GM12864 (cell line): ENCODE measurements at regions not wholly inside any gene's neighbourhood (a gene's known extent, or its start where the extent isn't known, plus 50 kb on each side); places are given as distances from the start of the nearest gene placed in this dataset.
"Not testable (repeated sequence)": the region's sequence is repeated elsewhere in the genome, so short reads cannot be mapped to it uniquely, and the experiment has no call there.

ENCODE experiments used
- DNase-seq: peaks from one replicate; pipeline ENCODE4 v3.0.0-alpha.2; 2011; ENCODE audit warnings: low read depth
- H3K4me3 ChIP-seq: 2 replicates; pipeline ENCODE4 v1.5.1; 2011; ENCODE audit warnings: mild to moderate bottlenecking, low read depth, low read length, control low read depth
- TF ChIP-seq, protein P1 (sequence below): IDR thresholded peaks from 2 replicates; pipeline ENCODE4 v1.5.1; 2011; ENCODE audit warnings: low read depth, mild to moderate bottlenecking, moderate library complexity, low read length, control low read depth, inconsistent platforms; ENCODE audit errors: missing control alignments

- H3K4me3 ChIP-seq: no peak overlapping the region
- TF ChIP-seq, protein P1, sequence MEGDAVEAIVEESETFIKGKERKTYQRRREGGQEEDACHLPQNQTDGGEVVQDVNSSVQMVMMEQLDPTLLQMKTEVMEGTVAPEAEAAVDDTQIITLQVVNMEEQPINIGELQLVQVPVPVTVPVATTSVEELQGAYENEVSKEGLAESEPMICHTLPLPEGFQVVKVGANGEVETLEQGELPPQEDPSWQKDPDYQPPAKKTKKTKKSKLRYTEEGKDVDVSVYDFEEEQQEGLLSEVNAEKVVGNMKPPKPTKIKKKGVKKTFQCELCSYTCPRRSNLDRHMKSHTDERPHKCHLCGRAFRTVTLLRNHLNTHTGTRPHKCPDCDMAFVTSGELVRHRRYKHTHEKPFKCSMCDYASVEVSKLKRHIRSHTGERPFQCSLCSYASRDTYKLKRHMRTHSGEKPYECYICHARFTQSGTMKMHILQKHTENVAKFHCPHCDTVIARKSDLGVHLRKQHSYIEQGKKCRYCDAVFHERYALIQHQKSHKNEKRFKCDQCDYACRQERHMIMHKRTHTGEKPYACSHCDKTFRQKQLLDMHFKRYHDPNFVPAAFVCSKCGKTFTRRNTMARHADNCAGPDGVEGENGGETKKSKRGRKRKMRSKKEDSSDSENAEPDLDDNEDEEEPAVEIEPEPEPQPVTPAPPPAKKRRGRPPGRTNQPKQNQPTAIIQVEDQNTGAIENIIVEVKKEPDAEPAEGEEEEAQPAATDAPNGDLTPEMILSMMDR: no peak
- DNase-seq: no peak
Observed at GRCh38 chr18:40314199-40314598, 1640.8 kb upstream of the PIK3C3 start.

GRCh38 chr18:40313030-40313642 is 1641.9 kb upstream of the PIK3C3 start:
- no peak for DNase-seq
- TF ChIP-seq, protein P1: no peak
- no peak overlapping the region for H3K4me3 ChIP-seq

GRCh38 chr18:40307627-40308026 is 1647.4 kb upstream of the PIK3C3 start:
- no peak overlapping the region for H3K4me3 ChIP-seq
- TF ChIP-seq, protein P1: no peak
- DNase-seq: no peak

GRCh38 chr18:40296717-40297413 is 1658.2 kb upstream of the PIK3C3 start:
- H3K4me3 ChIP-seq: no peak overlapping the region
- no peak for DNase-seq
- TF ChIP-seq, protein P1: no peak

- H3K4me3 ChIP-seq: no peak overlapping the region
- DNase-seq: no peak
- TF ChIP-seq, protein P1: no peak
Observed at GRCh38 chr18:40292985-40293710, 1661.9 kb upstream of the PIK3C3 start.

GRCh38 chr18:40283560-40283959 is 1671.5 kb upstream of the PIK3C3 start:
- TF ChIP-seq, protein P1: no peak
- H3K4me3 ChIP-seq: no peak overlapping the region
- no peak for DNase-seq

- DNase-seq, H3K4me3 ChIP-seq: not testable (repeated sequence)
Observed at GRCh38 chr18:40281356-40281755, 1673.7 kb upstream of the PIK3C3 start.
